Stimulated activated CD4-positive, alpha-beta T cell treated with anti-CD3 and anti-CD28 coated beads, Interleukin-15, amount 100 ng/mL, for 1 hour (primary cell): ENCODE measurements at regions not wholly inside any gene's neighbourhood (a gene's known extent, or its start where the extent isn't known, plus 50 kb on each side); places are given as distances from the start of the nearest gene placed in this dataset.

Experiments
- DNase-seq, 2 donors: peaks; one replicate each; pipeline ENCODE4 v3.0.0-alpha.2; 2020; ENCODE audit warnings: low read depth in 1 of 2, low spot score in 1 of 2

- no peak for DNase-seq
These were observed 415.3 kb downstream of the HRH4 start for GRCh38 chr18:24875777-24876176.

DNA sequence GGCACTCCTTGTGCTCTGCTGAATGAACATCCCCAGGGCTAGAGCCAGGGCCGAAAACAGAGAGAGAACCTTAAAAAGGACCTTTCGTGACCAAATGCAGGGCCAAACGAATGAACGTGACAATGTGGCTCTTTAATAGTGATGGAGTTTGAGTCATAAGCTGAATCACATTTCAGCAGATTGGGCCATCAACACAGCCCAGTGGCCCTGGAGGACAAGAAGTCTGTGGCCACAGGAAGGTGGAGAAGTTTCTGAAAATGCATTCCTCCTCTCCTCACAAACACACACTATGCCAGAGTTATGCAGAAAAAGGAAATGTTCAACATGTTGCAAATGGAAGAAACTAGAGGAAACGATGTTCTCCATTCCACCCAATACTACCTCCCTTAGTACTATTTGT lies 415.8 kb downstream of the HRH4 start:
- no peak for DNase-seq

GRCh38 chr18:24877066-24877465 lies 416.6 kb downstream of the HRH4 start:
- no peak for DNase-seq

DNA sequence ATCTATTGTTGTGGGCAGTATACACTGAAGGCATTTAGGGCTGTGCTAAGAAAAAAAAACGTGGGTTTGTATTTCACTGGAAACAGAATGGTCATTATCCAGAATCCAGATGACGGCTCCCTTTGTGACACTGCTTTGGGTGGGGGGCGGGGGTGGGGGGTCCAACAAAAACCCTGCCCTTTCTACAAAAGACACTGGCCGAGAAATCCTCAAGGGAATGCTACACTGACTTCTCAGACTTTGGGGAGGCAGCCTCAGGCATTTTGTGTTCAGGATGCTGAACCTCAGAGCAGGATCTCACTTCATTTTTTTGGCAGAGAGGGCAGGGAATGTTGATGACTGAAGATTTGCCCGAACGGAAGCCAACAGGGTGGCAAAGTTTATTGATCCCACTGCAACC lies 417.1 kb downstream of the HRH4 start:
- DNase-seq, result no peak

GRCh38 chr18:24878289-24878688 lies 417.9 kb downstream of the HRH4 start:
- DNase-seq, result no peak

GRCh38 chr18:24885276-24885675 lies 424.8 kb downstream of the HRH4 start:
- DNase-seq, result no peak

DNA sequence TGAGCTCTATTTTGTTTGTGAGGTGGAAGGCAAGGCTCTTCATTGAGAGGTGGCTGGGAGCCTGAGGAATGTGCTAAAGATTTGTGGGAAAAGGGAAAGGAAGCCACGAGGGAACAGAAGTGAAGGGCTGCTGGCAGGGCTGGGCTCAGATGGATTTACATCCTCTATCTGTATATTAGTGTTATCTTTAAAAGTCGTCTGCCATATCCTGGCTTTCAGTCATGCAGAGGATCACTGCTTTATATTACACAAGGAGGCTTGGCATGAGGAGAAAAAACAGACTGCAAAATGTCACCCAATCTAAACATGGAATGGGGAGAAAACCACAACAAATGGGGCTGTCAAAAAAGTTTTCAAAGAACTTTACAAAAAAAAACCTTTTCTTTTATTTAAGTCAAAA lies 434.4 kb downstream of the HRH4 start:
- DNase-seq, result no peak

DNA sequence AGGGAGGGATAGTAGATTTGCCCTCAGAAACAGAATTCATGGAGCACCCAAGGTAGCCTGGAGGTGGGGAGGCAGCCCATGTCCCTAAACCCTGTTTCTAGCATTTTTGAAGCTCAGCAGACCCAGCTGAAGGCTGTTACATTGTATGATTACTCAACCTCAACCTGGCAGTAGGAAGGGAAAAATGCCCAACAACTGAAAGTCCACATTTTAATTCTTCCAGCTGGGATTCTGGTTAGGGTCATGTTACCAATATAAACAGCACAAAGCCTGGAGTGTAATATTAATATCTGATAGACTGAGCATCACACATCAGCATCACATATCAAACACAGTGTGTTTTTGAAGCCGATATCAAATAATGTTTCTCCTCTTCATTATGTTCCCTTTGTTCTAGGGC lies 437.0 kb downstream of the HRH4 start:
- no peak for DNase-seq

DNA sequence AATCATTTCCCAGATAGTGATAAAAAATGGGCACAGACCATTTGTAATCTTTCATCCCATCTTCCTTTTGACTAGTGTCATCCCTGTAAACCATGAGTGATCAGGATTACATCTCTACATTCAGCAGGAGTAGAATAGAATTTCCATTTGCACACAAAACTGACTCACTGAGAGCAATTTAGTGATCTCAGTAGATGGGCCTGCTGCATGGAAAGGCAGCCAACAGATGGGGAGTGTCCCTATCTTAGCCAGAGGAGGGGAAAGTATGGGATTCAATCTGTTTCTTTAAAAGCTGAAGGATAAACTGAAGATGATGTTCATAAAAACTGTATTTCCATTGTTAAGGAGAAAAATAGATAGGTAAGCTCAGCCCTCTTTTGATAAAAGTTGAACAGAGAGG lies 441.7 kb downstream of the ZNF521 start:
- no peak for DNase-seq

GRCh38 chr18:24913507-24914170 lies 438.3 kb downstream of the ZNF521 start:
- DNase-seq, result no peak

GRCh38 chr18:24914171-24914525 lies 437.8 kb downstream of the ZNF521 start:
- no peak for DNase-seq

- no peak for DNase-seq
These were observed 437.3 kb downstream of the ZNF521 start for GRCh38 chr18:24914685-24915084.

- DNase-seq, result no peak
These were observed 436.4 kb downstream of the ZNF521 start for GRCh38 chr18:24915547-24915946.

- DNase-seq, result no peak
These were observed 434.2 kb downstream of the ZNF521 start for GRCh38 chr18:24917767-24918166.

GRCh38 chr18:24918257-24918656 lies 433.7 kb downstream of the ZNF521 start:
- DNase-seq, result no peak

GRCh38 chr18:24919181-24919797 lies 432.7 kb downstream of the ZNF521 start:
- no peak for DNase-seq

DNA sequence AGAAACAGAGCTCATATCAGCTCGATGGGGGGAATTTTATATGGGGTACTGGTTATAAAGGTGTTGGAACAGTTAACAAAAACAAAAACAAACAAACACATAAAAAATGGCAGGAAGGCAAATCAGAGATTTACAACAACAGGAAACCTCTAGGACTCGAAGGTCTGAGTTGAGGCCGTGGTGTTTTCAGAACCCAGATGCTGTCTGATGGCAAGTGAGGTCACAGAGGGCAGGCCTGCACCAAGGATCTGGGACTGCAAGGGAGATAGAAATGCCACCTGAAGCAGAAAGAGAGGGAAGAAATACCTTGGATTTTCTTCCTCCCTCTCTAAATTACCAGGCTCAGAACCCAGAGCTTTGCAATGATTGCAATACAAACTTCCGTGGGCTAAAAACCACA lies 429.5 kb downstream of the ZNF521 start:
- DNase-seq, result no peak

GRCh38 chr18:24923138-24923537 lies 428.8 kb downstream of the ZNF521 start:
- no peak for DNase-seq

DNA sequence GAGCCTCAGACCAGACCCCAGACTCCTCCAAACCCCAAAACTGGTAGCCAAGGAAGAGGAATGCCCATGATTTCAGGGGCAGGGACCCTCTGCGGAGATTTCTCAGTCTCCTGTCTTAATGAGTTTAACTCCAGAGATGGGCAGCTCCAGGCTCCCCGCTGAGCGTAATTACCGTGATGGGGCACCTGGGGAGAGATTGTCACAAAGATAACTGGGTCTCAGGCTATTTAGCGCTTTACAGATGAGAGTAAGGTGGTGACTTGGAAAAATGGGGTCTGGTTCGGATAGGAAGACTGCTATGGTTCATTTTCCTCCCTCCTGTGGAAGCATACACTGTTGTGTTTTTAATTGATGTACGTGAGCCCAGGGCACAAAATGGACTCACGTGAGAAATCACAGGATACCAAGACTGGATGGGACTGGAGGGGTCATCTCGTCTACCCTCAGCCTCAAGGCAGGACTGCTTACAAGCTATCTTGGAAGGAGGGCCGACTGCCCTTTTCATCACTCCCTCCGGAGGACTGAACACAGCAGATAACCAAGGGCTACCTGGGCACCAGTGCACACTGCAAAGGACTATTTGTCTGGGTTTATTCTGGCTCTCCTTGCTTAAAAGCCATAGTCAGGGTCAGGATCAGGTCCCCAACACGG lies 427.8 kb downstream of the ZNF521 start:
- DNase-seq, result no peak

DNA sequence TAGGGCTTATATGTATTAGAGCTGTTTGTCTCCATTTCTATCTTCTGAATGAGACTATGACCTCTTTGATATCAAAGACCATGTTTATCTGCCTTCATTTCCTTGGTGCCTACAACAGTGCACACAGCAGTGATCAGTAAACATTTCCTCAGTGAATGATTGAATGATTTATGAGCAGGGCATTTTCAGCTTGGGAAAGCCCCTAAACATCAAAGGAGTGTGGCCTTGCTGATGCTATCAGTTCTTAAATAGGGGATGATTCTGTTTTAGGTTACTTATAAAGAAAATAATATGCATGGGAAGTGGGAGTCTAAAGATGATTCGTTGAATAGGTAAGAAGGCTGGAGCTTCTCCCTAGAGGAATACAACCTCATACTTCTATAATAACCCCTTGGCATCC lies 425.3 kb downstream of the ZNF521 start:
- no peak for DNase-seq

GRCh38 chr18:24928301-24928878 lies 423.6 kb downstream of the ZNF521 start:
- no peak for DNase-seq

DNA sequence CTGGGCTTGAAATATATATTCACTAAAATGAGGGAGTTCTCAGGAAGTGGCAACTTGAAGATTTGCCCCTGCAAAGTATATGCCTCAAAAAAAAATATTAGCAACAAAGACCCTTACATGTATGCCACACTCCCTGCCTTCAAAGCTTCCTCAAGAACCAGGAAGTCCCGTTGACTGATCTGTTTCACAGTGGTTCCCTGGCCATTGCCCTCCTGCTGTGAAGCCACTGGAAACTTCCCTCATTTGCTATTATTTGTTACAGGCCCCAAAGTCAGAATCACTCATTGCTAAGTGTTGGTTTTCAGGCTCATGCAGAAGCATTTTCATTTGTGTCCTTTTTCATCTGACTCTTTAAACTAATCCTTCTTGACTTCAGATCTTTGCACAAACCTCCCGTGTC lies 421.5 kb downstream of the ZNF521 start:
- DNase-seq, result no peak
